ENCODE measurements at regions not wholly inside any gene's neighbourhood (a gene's known extent, or its start where the extent isn't known, plus 50 kb on each side); places are given as distances from the start of the nearest gene placed in this dataset.

- no peak for TF ChIP-seq E4F1 (IDR thresholded peaks at IDR 0.05; ENCODE audit: borderline replicate concordance, partially characterized antibody)
- no peak for TF ChIP-seq EZH2 (IDR thresholded peaks at IDR 0.05; ENCODE audit: borderline replicate concordance, control insufficient read depth, low read depth, low read length)
- TF ChIP-seq SMAD1 (IDR thresholded peaks at IDR 0.05; ENCODE audit: low read depth, partially characterized antibody): no peak
- TF ChIP-seq MEF2A (IDR thresholded peaks at IDR 0.05; ENCODE audit: insufficient read depth, low read depth, low read length): no peak
- no peak for TF ChIP-seq KLF5 (IDR thresholded peaks at IDR 0.05; ENCODE audit: partially characterized antibody)
- TF ChIP-seq SUZ12 (IDR thresholded peaks at IDR 0.05; ENCODE audit: unreplicated experiment): no peak
These were observed 61.6 kb upstream of the SLCO4A1 start (continued) for GRCh38 chr20:62580733-62581132.

GRCh38 chr20:62581308-62581707 lies 61.0 kb upstream of the SLCO4A1 start:
- no peak for FAIRE-seq
- in situ Hi-C loops (cut with MboI): no loop called here
- TF ChIP-seq NBN (IDR thresholded peaks at IDR 0.05): no peak
- no peak for TF ChIP-seq TCF7 (IDR thresholded peaks at IDR 0.05; ENCODE audit: borderline replicate concordance)
- no peak for TF ChIP-seq NFIC (IDR thresholded peaks at IDR 0.05; ENCODE audit: low read depth, low read length)
- no peak for TF ChIP-seq CTCF (IDR thresholded peaks at IDR 0.05 in 2 of 3, conservative IDR thresholded peaks at IDR 0.05 in 1 of 3; ENCODE audit: control insufficient read depth in 2 of 3, extremely low read depth in 1 of 3, insufficient read depth in 1 of 3, low read depth in 3 of 3, low read length in 3 of 3)
- no peak for TF ChIP-seq ZNF207 (IDR thresholded peaks at IDR 0.05; ENCODE audit: borderline replicate concordance)
- TF ChIP-seq JUND (IDR thresholded peaks at IDR 0.05; ENCODE audit: low read depth, low read length): no peak
- TF ChIP-seq HCFC1 (IDR thresholded peaks at IDR 0.05; ENCODE audit: low read length): no peak
- TF ChIP-seq SMARCA5 (IDR thresholded peaks at IDR 0.05): no peak
- no peak for TF ChIP-seq ATF2 (IDR thresholded peaks at IDR 0.05; ENCODE audit: low read length)
- no peak for TF ChIP-seq HDAC2 (IDR thresholded peaks at IDR 0.05)
- no peak for TF ChIP-seq E2F4 (IDR thresholded peaks at IDR 0.05; ENCODE audit: low read depth, low read length)
- no peak for TF ChIP-seq BACH1 (IDR thresholded peaks at IDR 0.05; ENCODE audit: borderline replicate concordance)
- no peak for TF ChIP-seq SMAD5 (IDR thresholded peaks at IDR 0.05; ENCODE audit: low read depth)

More at GRCh38 chr20:62581308-62581707, 61.0 kb upstream of the SLCO4A1 start:
- ChIA-PET RAD21 (ENCODE audit: unreplicated experiment) (no interaction called here), CTCF (no interaction called here), POLR2A (no interaction called here), SMC1A (ENCODE audit: uncharacterized antibody, unreplicated experiment) (no interaction called here)
- H3K4me2 ChIP-seq (ENCODE audit: control insufficient read depth, insufficient read depth): no peak overlapping the region
- no peaks in the 10 kb centered on the region for H3K9me3 ChIP-seq (replicated peaks; ENCODE audit: control insufficient read depth, insufficient read depth, low read length)
- 60% methylated on average over 17 of the region's 23 CpGs for WGBS (ENCODE audit: insufficient coverage, insufficient replicate concordance, low lambda C conversion rate, missing lambda C conversion rate)
- no peaks in the 10 kb centered on the region for H3K36me3 ChIP-seq (ENCODE audit: control insufficient read depth in 2 of 2, insufficient read depth in 2 of 2, low read length in 1 of 2)
- BruUV-seq (replicated peaks): no TSS peak
- no peak overlapping the region for H2AFZ ChIP-seq (ENCODE audit: control insufficient read depth, low read depth, low read length)
- intact Hi-C loops (cut with micrococcal nuclease; ENCODE audit: unreplicated experiment): no loop called here
- no peaks in the 10 kb centered on the region for H3K79me2 ChIP-seq (ENCODE audit: control insufficient read depth, insufficient read depth, low read length)
- H3K27ac ChIP-seq (ENCODE audit: control insufficient read depth, insufficient read depth): no peak overlapping the region
- H3K9ac ChIP-seq (ENCODE audit: control insufficient read depth, insufficient read depth, low read length): no peak overlapping the region
- H4K20me1 ChIP-seq (ENCODE audit: control insufficient read depth, insufficient read depth): no peaks in the 10 kb centered on the region
- ATAC-seq (no peak), DNase-seq (ENCODE audit: low read depth, low spot score) (no peak)
- H3K27me3 ChIP-seq (replicated peaks in 1 of 2; ENCODE audit: control insufficient read depth in 2 of 2, insufficient read depth in 2 of 2, low read length in 1 of 2): no peaks in the 10 kb centered on the region; a peak in 2 of 4 replicates
- H3K4me1 ChIP-seq (ENCODE audit: control insufficient read depth, insufficient read depth, low read length): no peaks in the 10 kb centered on the region
- no peak overlapping the region for H3K4me3 ChIP-seq

All from GM12878 (cell line).